Kidney glomerular epithelial cell (primary cell): ENCODE measurements at regions not wholly inside any gene's neighbourhood (a gene's known extent, or its start where the extent isn't known, plus 50 kb on each side); places are given as distances from the start of the nearest gene placed in this dataset.
"Not testable (repeated sequence)": the region's sequence is repeated elsewhere in the genome, so short reads cannot be mapped to it uniquely, and the experiment has no call there.

ENCODE experiments used
- DNase-seq: peaks from one replicate; lab custom pipeline; 2025; lab: John Stamatoyannopoulos, UW

- DNase-seq: no peak
Observed at GRCh38 chr21:23886828-23887724, 1720.2 kb downstream of the MRPL39 start.

DNA sequence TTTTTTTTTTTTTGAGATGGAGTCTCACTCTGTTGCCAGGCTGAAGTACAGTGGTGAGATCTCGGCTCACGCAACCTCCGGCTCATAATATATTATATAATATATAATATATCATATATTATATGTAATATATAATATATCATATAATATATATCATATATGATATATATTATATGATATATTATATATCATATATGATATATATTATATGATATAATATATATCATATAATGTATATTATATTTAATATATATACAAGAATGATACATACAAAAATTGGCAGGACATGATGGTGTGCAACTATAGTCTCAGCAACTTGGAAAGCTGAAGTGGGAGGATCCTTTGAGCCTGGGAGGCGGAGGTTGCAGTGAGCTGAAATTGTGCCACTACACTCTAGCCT lies 1725.5 kb downstream of the MRPL39 start:
- no peak for DNase-seq

- no peak for DNase-seq
Observed at GRCh38 chr21:23876925-23877558, 1730.2 kb downstream of the MRPL39 start.

DNA sequence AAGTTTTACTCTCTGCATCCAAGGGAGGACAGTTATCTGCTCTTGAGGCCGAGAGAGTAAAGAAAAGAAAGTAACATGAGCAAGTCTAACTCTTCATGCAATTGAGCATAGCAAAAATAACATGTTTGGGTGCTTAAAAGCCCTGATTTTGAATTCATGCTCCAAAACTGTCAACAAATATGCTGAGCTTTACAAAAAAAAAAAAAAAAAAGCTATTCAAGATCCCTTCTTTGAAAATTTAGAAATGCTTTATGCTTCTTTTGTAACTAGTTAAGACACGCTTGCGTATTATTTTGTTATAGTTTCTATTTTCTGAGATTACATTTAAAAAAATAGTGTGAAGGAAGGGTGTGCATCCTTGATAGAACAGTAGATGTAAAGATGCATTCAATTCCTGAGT lies 1733.0 kb downstream of the MRPL39 start:
- DNase-seq: no peak

DNA sequence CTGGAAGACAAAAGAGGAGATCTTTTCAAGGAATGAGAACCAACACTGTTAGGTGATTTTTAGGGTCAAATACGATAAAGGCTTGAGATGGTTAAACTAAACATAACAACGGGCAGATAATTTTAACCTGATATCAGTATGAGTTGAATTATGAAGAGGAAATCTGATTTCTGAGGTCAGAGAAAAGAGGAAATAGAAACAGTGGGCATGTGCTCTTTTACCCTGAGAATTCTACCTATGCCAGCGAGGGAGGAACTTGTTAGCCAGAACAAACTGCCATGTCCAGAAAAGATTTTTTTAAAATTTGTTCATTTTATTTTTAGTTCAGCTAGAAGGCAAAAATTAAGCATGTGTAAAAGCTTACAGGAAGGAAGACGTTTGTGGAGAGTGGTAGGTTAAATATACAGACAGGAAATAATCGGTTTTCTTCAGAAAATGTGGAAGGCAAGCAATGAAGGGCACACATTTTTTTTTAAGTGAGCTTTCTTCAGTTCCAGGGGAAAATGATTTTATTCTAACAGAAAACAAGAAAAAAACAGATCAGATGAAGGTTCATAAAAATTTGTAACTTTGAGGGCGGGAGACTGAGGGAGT lies 1745.3 kb downstream of the MRPL39 start:
- DNase-seq: no peak

DNA sequence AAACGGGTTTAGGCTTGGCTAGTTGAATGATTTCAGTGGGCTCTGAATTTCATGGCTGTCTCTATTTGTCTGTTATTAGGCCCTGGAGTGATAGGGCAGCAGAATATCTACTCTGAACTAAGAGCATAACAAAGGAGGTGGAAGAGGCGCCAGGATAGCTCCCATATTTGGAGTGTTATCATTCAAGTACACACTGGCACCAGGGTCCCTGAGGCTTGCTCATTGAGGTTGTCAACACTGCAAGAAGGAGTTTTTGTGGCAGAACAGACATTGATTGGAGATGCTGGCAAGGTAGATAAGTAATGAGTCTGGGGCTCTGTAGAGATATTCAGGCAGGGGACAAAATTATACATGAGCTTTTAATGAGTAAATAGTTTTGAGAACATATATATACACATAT lies 1748.4 kb downstream of the MRPL39 start:
- no peak for DNase-seq

DNA sequence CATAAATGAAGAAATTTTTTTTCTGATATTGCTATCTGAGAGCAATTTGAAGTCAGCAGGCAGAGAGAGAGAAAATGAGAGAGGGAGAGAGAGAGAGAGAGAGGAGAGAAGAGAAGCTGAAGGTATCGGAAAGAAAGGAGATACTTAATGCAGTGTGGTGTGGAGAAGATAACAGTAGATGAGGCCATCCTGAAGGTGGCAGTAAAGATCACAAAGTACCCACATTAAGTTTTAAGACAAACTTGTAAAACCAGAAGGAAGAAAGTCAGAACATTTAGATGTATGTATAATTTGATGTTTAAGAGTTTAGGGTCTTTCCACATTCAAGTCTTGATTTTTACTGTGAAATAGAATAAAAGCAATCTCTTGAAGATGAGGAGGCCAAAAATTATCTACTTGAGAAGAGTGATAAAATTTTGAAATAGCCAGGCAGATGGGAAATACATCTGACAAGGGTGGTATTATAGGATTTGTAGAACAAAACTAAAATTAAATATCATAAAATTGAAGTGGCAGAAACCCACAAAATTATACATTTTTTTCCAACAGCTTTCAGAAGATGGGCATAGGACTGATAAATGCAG lies 1753.4 kb downstream of the MRPL39 start:
- peak; percentile 1 for DNase-seq

DNA sequence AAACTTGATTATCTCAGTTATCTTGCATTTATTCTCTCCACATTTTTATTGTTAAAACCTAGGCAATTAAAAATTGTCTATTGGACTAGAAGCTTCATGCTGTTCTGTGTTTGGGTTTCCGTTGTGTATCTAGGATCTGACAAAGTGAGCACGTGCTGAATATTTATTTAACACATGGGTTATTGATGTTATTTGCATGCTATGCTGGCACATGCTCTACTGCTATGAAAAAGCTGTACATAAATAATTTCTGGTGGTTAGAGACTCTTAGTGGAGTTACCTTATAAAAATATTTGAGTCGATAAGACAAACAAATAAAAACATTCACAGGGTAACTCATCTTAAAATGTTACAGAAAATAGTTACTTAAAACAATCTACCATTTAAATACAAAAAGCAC lies 1769.7 kb downstream of the MRPL39 start:
- DNase-seq: no peak

GRCh38 chr21:23822760-23823159 lies 1784.5 kb downstream of the MRPL39 start:
- no peak for DNase-seq

DNA sequence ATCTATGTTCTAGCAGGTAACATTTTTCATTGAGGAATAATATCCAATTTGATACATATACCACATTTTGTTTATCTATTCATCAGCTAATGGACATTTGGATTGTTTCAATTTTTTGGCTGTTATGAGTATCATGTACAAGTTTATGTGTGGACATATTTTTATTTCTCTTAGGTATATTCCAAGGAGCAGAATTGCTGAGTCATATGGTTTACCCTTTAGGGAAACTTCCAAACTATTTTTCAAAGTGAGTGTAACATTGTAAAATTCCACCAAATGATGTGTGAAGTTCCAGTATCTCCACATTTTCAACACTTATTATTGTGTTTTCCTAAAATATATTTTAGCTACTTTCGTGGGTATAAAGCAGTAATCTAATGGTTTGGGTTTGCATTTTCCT lies 1789.9 kb downstream of the MRPL39 start:
- DNase-seq: no peak

DNA sequence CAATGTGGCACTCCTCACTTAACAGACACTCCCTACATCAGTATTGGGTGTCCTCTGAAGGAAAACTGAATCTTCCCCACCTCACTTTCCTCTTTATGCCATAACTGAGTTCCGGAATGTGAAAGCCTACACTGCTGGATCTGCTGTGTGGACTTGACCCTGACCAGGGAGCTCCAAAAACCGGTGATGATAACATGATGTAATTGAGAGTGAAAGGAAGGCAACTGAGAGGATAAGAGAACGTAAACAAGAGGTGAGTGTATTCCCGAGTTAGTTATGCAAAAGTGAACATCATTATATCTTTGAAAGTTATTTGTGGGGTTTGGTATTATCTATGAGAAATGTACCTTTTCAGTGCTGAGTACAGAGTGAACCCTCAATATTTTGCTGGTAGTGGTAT lies 1794.8 kb downstream of the MRPL39 start:
- no peak for DNase-seq

DNA sequence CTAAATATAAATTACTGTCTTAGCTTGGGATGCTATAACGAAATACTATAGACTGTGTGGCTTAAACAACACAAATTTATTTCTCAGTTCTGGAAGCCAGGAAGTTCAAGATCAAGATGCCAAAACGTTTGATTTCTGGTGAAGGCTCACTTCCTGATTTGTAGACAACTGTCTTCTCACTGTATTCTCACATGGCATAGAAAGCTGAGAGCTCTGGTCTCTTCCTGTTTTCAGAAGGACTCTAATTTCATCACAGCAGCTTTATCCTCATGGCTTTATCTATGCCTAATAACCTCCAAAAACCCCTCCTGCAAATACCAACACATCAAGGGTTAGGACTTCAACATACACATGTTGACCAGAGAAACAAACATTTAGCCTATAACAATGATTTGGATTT lies 1795.5 kb downstream of the MRPL39 start:
- no peak for DNase-seq

DNA sequence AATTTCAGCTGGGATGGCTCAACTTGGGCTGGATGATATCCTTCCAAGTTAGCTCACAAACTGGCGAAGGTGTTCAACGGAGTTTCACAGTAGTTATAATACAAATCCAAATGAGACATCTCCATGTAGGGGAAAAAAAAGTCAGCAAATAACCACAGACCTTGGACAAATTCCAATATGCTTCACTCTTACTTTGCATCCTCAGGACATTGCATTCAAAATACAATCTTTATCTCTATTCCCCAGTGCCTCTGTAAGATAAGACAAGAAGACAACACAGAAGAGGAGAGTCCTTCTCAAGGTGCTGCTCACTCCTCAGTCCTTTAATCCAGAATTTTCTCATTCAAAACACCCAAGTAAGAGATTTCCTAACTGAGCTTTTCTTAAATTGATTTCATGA lies 1797.7 kb downstream of the MRPL39 start:
- no peak for DNase-seq

GRCh38 chr21:23806966-23807548 lies 1800.2 kb downstream of the MRPL39 start:
- DNase-seq: not testable (repeated sequence)

DNA sequence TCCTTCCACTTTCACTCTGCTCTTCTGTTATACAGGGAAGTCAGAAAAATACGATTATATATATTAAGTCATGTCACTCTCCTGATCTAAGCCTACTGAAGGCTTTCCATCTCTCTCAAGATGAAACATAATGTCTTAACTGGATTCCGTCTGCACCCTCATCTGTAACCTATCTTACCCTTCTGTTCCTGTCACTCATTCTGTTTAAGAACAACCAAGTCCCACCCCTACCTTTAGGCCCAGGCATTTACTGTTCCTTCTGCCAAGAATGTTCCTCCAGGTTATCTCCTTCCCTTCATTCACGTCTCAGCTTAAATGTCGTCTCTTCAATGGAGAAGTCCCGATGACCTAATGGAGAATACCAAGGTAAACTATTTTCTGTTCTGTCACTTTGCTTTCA lies 1802.4 kb downstream of the MRPL39 start:
- DNase-seq: no peak

GRCh38 chr21:23801292-23801691 lies 1806.0 kb downstream of the MRPL39 start:
- DNase-seq: no peak

- DNase-seq: no peak
Observed at GRCh38 chr21:23799376-23799775, 1807.9 kb downstream of the MRPL39 start.

DNA sequence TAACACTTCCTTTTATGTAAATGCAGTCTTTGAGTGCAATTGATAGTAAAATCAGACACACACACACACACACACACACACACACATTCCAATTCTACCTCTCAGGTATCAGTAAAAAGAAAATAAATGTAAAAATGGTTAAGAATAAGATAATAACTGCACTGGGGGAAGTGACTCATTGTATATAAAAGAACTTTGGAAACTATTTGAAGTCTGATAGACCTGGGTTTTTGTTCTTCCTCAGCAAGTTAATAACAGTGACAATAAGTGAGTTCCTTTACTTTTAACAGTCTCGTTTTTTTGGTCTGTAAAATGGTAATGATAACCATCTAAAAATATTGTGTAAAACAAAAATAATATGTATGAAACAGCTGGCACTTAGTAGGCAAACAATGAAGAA lies 1815.0 kb downstream of the MRPL39 start:
- DNase-seq: no peak

GRCh38 chr21:23789864-23790263 lies 1817.4 kb downstream of the MRPL39 start:
- DNase-seq: no peak

DNA sequence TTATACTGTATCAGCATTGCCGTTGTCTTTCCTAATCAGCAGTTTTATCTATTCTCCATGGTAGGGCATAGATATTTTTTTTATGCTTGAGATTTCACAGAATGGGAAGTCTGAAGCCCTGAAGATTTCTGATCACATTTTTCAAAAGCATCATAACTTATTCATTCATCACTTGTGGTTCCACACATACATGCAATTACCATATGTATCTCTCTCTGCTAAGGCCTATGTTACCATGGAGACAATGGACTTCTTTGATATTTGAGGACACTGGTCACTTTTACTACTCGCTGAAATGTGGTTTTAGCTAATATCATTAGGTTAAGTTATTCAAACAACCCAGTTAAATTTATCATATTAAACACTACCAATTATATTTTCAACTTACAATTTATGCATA lies 1827.0 kb downstream of the MRPL39 start:
- DNase-seq: no peak

DNA sequence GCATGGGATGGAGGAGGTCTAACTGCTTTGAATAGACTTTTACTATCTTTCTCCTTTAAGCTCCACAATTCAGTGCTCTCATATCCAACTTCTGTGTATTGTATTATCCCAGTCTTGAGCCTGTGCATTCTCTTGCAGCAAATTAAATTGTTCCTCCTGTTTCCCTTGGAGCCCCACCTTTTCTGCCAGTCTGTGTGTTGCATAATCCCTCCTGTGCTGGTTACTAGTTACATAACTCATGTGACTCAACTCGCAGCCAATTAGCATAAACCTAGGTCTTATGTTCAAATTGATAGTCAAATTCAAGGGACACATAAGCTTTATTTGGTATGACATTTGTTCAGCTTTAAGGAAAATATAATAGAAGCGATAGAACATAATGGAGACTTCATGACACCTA lies 1863.5 kb downstream of the MRPL39 start:
- DNase-seq: no peak

DNA sequence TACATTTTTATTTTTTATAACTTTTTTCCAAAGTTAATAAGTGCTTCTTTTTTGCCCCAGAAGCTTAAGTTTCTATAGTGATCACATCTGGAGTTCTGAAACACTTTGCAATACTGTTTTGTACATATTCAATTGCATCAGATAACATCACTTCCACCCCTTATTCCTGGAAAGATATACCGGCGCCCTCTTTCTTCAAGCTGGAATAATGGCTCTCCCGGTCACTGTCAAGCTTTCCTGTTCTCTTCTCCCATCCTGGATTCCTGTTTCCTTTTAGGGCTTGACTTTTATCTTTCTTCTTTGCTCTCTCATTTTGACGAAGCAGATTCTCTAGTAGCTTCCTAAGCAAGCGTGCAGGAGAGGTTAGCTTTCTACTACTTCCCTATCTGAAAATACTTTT lies 1866.8 kb downstream of the MRPL39 start:
- DNase-seq: no peak
